NCI-H82 treated with DMSO at 0.1 percent for 48 hours (cell line): ENCODE measurements at regions not wholly inside any gene's neighbourhood (a gene's known extent, or its start where the extent isn't known, plus 50 kb on each side); places are given as distances from the start of the nearest gene placed in this dataset.
"Not testable (repeated sequence)": the region's sequence is repeated elsewhere in the genome, so short reads cannot be mapped to it uniquely, and the experiment has no call there.

Experiments used
- DNase-seq: peaks from one replicate; lab custom pipeline; 2025; ENCODE audit not compliant: unreplicated experiment; lab: John Stamatoyannopoulos, UW

DNA sequence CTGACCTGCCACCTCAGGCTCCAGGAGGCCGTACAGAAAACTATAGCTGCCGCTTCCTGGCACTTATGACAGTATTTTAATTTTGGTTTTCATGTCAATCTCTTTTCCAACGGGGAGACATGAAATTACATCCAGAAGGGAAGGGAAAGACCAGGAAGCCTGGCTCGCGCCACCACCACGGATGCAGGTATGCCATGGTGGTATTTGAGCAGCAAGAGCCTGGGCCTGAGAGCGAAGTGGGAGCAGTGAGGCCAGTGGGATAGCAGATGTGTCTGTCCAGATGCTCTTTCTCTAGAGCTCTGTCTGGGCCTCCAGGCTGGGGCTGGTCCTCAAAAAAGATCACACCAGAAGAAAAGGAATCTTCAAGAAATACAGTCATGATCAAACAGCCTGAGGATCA lies 82.5 kb upstream of the CPEB2 start:
- DNase-seq: no peak

- DNase-seq: no peak
Measured at GRCh38 chr4:14920237-14920636, 82.0 kb upstream of the CPEB2 start.

- DNase-seq: no peak
Measured at GRCh38 chr4:14920759-14921320, 81.4 kb upstream of the CPEB2 start.

DNA sequence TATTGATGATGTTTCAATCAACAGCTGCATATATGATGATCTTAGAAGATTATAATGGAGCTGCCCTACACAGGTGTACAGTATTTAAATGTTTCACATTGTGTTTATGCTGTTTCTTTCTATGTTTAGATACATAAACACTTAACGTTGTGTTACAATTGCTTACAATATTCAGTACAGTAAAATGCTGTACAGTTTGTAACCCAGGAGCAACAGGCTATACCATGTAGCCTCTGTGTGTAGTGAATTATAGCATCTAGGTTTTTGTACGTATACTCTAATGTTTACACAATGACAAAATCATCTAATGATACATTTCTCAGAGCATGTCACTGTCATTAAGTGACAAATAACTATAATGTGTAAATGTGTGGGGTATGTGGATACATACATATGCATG lies 80.5 kb upstream of the CPEB2 start:
- DNase-seq: not testable (repeated sequence)

GRCh38 chr4:14924076-14924811 lies 78.0 kb upstream of the CPEB2 start:
- DNase-seq: no peak

DNA sequence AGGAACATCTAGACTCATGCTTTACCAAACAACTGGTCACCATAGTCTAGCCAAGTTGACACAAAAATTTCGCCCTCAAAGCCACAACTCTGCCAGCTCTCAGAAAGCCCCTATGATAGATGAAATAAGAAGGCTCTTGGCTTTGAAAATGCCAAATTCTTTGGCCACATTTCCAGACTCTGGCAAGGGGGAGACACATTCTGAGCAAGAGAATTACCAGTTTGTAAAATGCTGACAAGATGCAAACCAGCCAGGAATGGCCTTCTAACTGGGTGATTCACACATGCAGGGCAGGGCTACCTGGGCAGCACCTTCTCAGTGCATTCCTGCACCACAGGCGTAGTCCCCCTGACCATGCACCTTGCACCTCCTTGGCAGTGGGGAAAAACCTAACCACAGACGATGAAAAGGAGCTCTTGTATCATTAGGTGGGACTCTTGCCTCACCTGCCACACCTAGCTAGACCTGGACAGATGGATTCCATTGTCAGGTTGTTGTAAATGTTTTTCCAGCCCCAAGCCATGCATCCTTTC lies 77.4 kb upstream of the CPEB2 start:
- DNase-seq: no peak

- no peak for DNase-seq
Measured at GRCh38 chr4:14925471-14925870, 76.8 kb upstream of the CPEB2 start.

DNA sequence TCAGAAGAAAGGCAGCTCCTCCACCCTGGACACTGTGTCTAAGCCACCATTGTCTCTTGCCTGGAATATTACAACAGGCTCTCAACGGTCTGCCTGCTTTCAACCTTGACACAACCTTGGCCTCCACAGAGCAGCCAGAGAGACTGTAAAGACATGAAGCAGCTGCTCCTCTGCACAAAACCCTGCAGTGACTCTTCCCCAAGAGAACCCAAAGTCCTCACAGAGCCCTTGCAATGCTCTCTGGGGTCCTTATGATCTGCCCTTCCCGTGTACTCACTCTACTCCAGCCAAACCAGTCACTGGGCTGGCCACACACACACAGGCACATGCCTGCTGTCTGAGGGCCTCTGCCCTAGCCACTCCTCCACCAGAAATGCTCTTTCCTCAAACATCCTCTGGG lies 75.9 kb upstream of the CPEB2 start:
- no peak for DNase-seq

- no peak for DNase-seq
Measured at GRCh38 chr4:14928035-14928434, 74.2 kb upstream of the CPEB2 start.

DNA sequence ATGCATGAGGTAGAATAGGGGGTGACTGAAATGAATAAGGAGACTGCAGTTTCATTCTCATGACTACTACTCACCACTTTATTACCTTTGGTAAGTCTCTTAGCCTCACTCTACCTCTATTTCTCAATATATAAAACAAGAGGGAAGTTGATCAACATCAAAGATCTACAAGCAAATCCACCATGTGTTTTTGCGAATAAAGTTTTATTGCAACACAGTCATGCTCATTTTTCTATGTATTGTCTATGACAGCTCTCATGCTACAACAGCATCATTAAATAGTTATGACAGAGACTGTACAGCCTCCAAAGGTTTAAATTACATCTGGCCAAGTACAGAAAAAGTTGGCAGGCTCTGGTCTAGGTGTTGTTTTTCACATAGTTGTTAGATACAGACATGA lies 72.6 kb upstream of the CPEB2 start:
- no peak for DNase-seq

DNA sequence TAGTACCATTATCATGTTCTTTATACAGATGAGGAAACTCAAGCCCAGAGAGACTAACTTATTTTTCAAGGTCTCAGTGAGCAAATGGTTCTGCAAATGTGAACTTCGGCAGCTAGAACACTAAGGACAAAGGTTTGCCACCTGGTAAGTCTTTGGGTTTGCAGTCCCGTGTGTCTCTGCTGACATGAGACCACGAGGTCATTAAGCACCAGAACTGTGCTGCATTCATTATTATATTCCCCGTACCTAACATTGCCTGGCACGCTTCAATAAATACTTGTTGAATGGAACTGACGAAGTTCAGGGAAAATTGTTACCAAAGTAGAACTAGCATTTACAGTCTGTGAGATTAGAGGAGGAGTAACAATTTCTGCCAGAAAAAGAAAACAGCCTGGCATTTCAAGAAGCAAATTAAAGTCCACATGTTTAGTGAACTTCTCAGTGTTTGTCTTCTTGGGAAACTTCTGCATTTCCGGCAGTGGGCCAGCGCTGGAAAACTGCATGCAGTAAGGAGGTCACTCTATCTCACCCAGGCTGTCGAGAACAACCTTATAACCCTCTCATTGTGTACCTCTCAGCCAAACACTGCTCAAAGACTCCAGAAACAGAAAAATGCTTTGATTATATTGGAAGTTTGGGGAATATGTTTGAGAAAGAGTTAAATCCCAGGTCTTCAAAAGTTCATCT lies 67.4 kb upstream of the CPEB2 start:
- no peak for DNase-seq

- DNase-seq: no peak
Measured at GRCh38 chr4:14943749-14944148, 58.5 kb upstream of the CPEB2 start.

DNA sequence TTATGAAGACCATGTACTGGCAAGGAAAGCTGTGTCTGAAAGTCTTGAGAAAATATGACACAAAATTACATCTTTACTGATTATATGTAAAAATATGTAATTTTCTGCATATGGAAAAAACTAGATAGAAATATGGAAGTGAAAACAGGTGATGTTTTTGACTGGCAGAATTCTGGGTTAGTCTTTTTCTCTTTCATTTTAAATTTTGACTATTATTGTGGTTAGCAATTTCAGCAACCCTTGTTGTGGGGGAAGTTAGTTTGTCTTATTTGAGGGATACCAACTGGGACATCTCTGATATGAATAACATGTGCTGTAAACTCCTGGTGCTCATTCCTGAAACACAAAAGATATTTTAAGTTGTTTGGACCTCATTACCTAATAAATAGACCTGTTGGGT lies 49.9 kb upstream of the CPEB2 start:
- no peak for DNase-seq
